Activated naive CD4-positive, alpha-beta T cell treated with anti-CD3 and anti-CD28 coated beads for 36 hours (primary cell): ENCODE measurements at regions not wholly inside any gene's neighbourhood (a gene's known extent, or its start where the extent isn't known, plus 50 kb on each side); places are given as distances from the start of the nearest gene placed in this dataset.

Experiments used
- CTCF ChIA-PET: fragments of 350-600 bp; sonication (Branson Sonifier 250); formaldehyde crosslinking; loops from one replicate; lab custom pipeline; 2021; ENCODE audit warnings: antibody characterized with exemption; lab: Charles Lee
- DNase-seq: peaks from one replicate; pipeline ENCODE4 v3.0.0-alpha.2; 2020
- H3K27ac Mint-ChIP-seq: one replicate; pipeline ENCODE4 v1.8.0; 2021; ENCODE audit warnings: mild to moderate bottlenecking, mixed read lengths
- H3K27me3 Mint-ChIP-seq: one replicate; pipeline ENCODE4 v1.8.0; 2021; ENCODE audit warnings: low read depth, mixed read lengths
- H3K36me3 Mint-ChIP-seq: one replicate; pipeline ENCODE4 v1.8.0; 2021; ENCODE audit warnings: low read depth, mixed read lengths
- H3K4me1 Mint-ChIP-seq: one replicate; pipeline ENCODE4 v1.8.0; 2021; ENCODE audit warnings: low read depth, mixed read lengths
- H3K4me3 Mint-ChIP-seq: one replicate; pipeline ENCODE4 v1.8.0; 2021; ENCODE audit warnings: mild to moderate bottlenecking, moderate library complexity, mixed read lengths
- H3K9me3 Mint-ChIP-seq: one replicate; pipeline ENCODE4 v1.8.0; 2021; ENCODE audit warnings: mixed read lengths
- intact Hi-C: fragments of 100-400 bp; cut with micrococcal nuclease; formaldehyde crosslinking; loops from one replicate; pipeline ENCODE4 v1.15.1; 2023

DNA sequence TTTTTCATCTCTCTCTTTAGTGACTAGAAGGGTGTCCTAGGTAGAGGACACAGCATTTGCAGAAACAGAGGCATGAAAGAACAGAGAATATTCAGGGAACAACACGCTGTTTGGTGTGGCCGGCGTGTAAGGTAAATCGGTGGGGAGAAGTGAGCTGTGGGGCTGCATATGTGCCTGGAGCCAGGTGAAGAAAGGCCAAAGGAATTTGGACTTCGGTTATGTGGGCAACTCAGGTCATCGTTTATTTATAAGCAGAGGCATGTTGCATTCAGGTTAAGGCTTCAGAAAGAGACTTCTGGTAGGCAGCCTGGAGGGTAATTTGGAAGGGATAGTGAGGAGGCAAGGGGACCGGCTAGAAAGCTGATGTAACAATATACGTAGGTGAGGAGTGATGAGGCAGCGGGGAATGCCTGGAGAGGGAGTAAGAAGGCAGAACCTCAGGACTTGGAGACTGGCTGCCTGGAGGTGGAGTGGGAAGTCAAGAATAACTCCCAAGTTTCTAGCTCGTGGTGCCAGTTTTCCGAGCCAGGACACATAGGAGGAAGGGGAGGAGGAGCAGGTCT, 64.1 kb upstream of the ACOT11 start:
- Mint-ChIP-seq H3K27me3 (peaks cover 2% of the 10 kb centered on the region), H3K4me1 (peaks cover 53% of the 10 kb centered on the region), H3K36me3 (no peaks in the 10 kb centered on the region), H3K27ac (no peak overlapping the region), H3K9me3 (no peaks in the 10 kb centered on the region), H3K4me3 (no peak overlapping the region)
- intact Hi-C loops, result loop anchor here (10.0 kb wide), 1 partner anchor 619 kb away; no protein-coding TSS in a partner anchor
- CTCF ChIA-PET, result interaction anchor here (0.6 kb wide), 4 partner anchors 50 to 221 kb away, joined by 3 to 5 read pairs (median 4); no protein-coding TSS in a partner anchor
- no peak for DNase-seq

- Mint-ChIP-seq H3K36me3 (no peaks in the 10 kb centered on the region), H3K27me3 (no peaks in the 10 kb centered on the region), H3K4me1 (peaks cover 56% of the 10 kb centered on the region), H3K9me3 (no peaks in the 10 kb centered on the region), H3K4me3 (no peak overlapping the region), H3K27ac (no peak overlapping the region)
- DNase-seq, result no peak
- intact Hi-C loops, result loop anchor here (10.0 kb wide), 1 partner anchor 617 kb away; no protein-coding TSS in a partner anchor
- CTCF ChIA-PET, result no interaction called here
Observed at GRCh38 chr1:54481201-54481884, 66.7 kb upstream of the ACOT11 start.

DNA sequence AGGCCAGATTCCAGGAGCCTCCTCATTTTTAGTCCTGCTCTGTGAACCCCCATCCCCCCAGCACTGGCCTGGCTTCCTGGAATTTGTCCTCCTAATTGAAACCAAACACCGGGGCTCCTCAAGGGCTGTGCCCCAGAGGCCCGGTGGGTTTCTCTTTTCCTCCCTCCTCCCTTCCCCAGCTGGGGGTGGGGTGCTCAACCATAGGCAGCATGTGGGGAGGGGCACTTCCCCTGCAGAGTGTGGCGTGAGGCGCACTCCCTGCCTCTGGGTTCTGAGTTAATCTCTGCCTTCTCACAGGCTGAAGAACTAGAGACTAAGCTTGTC, 67.5 kb upstream of the ACOT11 start:
- intact Hi-C loops, result loop anchor here (10.0 kb wide), 1 partner anchor 616 kb away; no protein-coding TSS in a partner anchor
- no peak for DNase-seq
- Mint-ChIP-seq H3K27ac (peak overlapping the region; percentile 25), H3K27me3 (no peaks in the 10 kb centered on the region), H3K4me3 (no peak overlapping the region), H3K9me3 (no peaks in the 10 kb centered on the region), H3K36me3 (no peaks in the 10 kb centered on the region), H3K4me1 (peaks cover 59% of the 10 kb centered on the region)
- CTCF ChIA-PET, result interaction anchor here (1.0 to 1.3 kb wide), 2 partner anchors 213 to 299 kb away, joined by 3 to 4 read pairs; no protein-coding TSS in a partner anchor

DNA sequence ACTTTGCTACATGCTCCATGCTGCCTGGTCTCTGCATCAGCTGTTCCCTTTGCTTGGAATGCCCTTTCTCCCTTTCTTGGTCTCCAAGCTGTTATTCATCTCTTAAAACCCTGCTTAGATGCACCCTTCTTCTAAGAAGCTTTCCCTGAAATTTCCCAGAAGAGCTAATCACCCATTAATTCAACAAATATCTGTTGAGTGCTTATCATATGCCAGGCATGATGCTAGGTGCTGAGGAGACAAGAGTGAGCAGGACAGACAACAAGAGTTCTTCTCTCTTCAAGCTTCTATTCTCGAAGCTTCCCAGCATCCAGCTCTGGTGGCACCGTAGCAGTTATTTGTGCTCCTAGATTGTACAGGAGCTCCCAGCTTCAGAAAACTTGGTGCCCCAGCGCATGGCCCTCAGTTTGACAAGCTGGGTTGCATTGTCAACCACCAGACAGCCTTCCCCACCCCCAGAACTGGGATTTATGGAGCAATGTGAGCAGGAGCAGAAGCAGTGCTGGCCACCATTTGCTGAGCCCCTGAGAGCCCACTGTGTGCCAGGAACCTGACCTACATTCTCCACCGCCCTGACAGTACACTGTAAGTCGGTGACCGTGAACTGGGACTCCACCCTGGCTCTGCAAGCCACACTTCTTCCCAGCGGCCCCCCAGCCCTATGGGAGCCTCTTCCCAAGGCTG, 68.0 kb upstream of the ACOT11 start:
- peak overlapping the region; percentile 25 for H3K27ac Mint-ChIP-seq

GRCh38 chr1:54479251-54479650, 68.8 kb upstream of the ACOT11 start:
- intact Hi-C loops, result no loop called here
- DNase-seq, result no peak
- Mint-ChIP-seq H3K27ac (no peak overlapping the region), H3K4me1 (peaks cover 64% of the 10 kb centered on the region), H3K27me3 (no peaks in the 10 kb centered on the region), H3K9me3 (no peaks in the 10 kb centered on the region), H3K4me3 (no peak overlapping the region), H3K36me3 (no peaks in the 10 kb centered on the region)
- CTCF ChIA-PET, result interaction anchor here (0.7 to 1.3 kb wide), 3 partner anchors 8 to 212 kb away, joined by 3 to 4 read pairs (median 3); no protein-coding TSS in a partner anchor

More for the DNA sequence above, 68.0 kb upstream of the ACOT11 start:
- CTCF ChIA-PET, result interaction anchor here (0.7 to 1.3 kb wide), 4 partner anchors 8 to 299 kb away, joined by 3 to 4 read pairs (median 3); no protein-coding TSS in a partner anchor
- peaks cover 60% of the 10 kb centered on the region for H3K4me1 Mint-ChIP-seq
- H3K9me3 Mint-ChIP-seq, result no peaks in the 10 kb centered on the region
- no peaks in the 10 kb centered on the region for H3K27me3 Mint-ChIP-seq
- H3K4me3 Mint-ChIP-seq, result no peak overlapping the region
- intact Hi-C loops, result loop anchor here (10.0 kb wide), 1 partner anchor 615 kb away; no protein-coding TSS in a partner anchor
- no peaks in the 10 kb centered on the region for H3K36me3 Mint-ChIP-seq
- DNase-seq, result no peak

GRCh38 chr1:54477153-54477561, 70.9 kb upstream of the ACOT11 start:
- Mint-ChIP-seq H3K36me3 (no peaks in the 10 kb centered on the region), H3K9me3 (no peaks in the 10 kb centered on the region), H3K27ac (peak overlapping the region; percentile 3), H3K4me1 (peaks cover 66% of the 10 kb centered on the region), H3K27me3 (no peaks in the 10 kb centered on the region), H3K4me3 (no peak overlapping the region)
- peak; percentile 43 for DNase-seq
- CTCF ChIA-PET, result interaction anchor here (1.2 to 1.7 kb wide), 2 partner anchors 10 to 11 kb away, joined by 3 to 5 read pairs; no protein-coding TSS in a partner anchor
- intact Hi-C loops, result loop anchor here (1.0 kb wide), 1 partner anchor 9 kb away; no protein-coding TSS in a partner anchor

DNA sequence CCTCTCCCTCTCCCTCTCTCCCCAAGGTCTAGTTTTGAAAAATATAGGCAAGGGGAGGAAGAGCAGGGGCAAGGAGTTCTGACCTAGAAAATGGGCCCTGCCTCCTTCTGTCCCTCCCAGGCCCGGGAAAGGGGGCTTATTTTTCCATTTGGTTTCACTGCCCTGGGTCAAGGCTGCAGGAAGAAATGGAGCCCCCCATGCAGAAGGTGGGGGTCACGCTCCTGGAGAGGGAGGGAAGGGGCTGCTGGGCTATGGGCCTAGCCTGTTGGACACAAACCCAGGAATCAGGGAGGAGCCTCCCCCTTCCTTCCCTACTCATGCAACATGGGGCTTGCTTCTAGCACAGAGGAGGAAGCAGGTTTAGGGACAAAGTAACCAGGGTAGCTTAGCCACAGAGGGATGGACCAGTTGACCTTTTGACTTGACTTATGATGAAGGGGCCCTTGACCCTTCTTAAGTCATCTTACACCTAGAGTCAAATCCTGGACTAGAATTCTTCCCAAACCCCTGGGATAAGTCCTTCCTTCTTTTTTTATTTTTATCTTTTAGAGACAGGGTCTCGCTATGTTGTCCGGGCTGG, 70.4 kb upstream of the SSBP3 start:
- Mint-ChIP-seq H3K9me3 (no peaks in the 10 kb centered on the region), H3K4me3 (no peak overlapping the region), H3K27me3 (no peaks in the 10 kb centered on the region), H3K4me1 (peaks cover 61% of the 10 kb centered on the region), H3K27ac (peak overlapping the region; percentile 3), H3K36me3 (no peaks in the 10 kb centered on the region)
- no peak for DNase-seq
- intact Hi-C loops, result loop anchor here (1.0 kb wide), 1 partner anchor 10 kb away; no protein-coding TSS in a partner anchor
- CTCF ChIA-PET, result interaction anchor here (1.2 to 1.7 kb wide), 2 partner anchors 10 to 12 kb away, joined by 3 to 5 read pairs; no protein-coding TSS in a partner anchor

DNA sequence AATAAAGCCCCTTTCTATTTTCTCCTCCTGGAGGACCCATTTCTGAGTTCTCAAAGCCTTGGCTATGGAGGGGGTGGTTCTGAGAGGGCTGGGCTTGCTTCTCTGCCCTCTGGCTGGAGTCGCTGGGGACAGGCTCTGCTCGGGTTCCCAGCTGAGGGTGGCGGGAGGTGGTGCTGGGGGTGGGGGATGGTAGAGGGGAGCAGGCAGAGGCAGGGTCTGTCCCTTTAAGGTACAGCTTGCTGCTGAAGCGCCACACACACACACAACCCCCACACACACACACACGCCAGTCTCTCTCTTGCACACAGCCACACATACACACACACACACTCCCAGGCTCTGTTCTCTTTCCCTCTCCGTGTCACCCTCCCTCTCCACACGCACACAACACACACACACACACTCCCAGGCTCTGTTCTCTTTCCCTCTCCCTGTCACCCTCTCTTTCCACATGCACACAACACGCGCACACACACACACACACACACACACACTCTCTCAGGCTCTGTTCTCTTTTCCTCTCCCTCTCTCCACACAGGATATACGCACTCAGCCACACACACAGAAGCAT, 69.8 kb upstream of the SSBP3 start:
- Mint-ChIP-seq H3K36me3 (no peaks in the 10 kb centered on the region), H3K4me1 (peaks cover 55% of the 10 kb centered on the region), H3K9me3 (no peaks in the 10 kb centered on the region), H3K4me3 (no peak overlapping the region), H3K27ac (no peak overlapping the region), H3K27me3 (no peaks in the 10 kb centered on the region)
- CTCF ChIA-PET, result no interaction called here
- DNase-seq, result no peak
- intact Hi-C loops, result loop anchor here (2.0 kb wide), 1 partner anchor 587 kb away; the partner anchor contains the start of gene YIPF1

DNA sequence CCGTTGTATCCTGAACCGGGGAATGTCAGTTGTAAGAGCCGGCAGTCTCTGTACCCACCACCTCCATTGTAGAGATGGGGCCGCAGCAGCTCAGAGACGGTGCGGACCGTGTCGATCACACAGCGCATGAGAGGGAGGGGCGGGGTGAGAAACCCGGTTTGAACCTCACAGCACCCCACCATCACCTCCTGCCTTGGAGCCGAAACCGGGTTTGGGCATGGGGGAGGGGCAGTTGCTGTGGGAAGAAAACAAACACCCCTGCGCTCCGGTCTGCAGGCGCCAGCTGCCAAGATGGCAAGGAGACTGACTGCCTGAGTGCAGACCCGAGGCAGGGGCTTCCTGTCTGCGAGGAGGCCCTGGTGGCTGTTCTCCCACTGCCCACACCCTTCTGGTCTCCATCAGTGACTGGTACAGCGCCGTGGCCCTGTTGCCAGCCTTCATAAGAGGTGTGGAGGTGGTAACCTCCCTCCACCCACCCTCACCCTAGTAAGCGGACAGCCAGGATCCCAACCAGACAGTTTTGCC, 69.2 kb upstream of the SSBP3 start:
- DNase-seq, result peak; percentile 65
- Mint-ChIP-seq H3K36me3 (no peaks in the 10 kb centered on the region), H3K4me3 (peak overlapping the region; percentile 42), H3K27ac (no peak overlapping the region), H3K4me1 (peaks cover 50% of the 10 kb centered on the region), H3K27me3 (no peaks in the 10 kb centered on the region), H3K9me3 (no peaks in the 10 kb centered on the region)
- intact Hi-C loops, result loop anchor here (2.0 kb wide), 1 partner anchor 587 kb away; the partner anchor contains the start of gene YIPF1
- CTCF ChIA-PET, result no interaction called here

DNA sequence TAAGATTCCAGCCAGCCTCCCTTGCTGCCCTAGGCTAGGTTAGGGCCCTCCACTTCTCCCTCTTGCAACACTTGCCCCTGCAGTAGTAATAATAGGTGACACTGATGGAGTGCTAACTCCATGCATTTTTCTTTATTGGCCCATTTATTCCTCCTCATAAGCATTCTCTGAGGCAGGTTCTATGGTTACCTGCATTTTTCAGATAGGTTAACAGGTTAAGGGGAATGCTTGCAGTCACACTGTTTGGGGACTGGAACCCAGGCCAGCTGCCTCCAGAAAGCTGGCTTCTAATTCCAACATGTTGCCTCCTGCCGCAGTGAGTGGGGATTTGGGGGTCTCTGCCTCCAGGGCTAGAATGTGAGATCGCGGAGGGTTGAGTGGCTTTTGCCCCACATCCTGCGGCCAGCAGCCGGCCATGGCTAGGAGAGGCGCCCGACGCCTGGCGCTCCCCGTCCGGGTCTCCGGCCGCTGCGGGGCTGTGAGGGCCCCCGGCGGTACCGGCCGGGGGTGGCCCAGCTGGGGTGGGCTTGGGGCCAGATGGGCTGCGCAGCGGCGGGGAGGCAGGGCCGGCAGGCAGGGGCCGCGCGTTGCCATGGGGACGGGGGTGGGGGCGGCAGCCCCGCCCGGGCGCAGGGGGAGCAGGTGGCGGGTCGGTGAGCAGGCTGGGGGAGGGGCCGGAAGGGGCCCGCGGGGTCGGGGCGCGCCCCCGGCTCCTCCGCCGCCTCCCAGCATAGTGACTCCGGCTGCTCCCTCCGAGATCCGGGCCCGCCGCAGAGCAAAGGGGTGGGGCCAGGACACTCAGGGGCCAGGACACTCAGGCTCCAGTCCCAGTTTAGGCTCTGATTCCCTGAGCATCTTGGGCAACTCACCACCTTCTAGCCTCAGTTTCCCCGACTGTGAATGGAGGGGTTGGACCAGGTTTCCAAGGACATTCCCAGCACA, 68.4 kb upstream of the SSBP3 start:
- peaks cover 41% of the 10 kb centered on the region for H3K4me1 Mint-ChIP-seq
- H3K9me3 Mint-ChIP-seq, result no peaks in the 10 kb centered on the region
- DNase-seq, result peak; percentile 57
- H3K36me3 Mint-ChIP-seq, result no peaks in the 10 kb centered on the region
- intact Hi-C loops, result loop anchor here (2.0 kb wide), 1 partner anchor 586 kb away; the partner anchor contains the start of gene YIPF1
- H3K4me3 Mint-ChIP-seq, result peak overlapping the region; percentile 64
- H3K27ac Mint-ChIP-seq, result no peak overlapping the region
- H3K27me3 Mint-ChIP-seq, result no peaks in the 10 kb centered on the region
- CTCF ChIA-PET, result no interaction called here

DNA sequence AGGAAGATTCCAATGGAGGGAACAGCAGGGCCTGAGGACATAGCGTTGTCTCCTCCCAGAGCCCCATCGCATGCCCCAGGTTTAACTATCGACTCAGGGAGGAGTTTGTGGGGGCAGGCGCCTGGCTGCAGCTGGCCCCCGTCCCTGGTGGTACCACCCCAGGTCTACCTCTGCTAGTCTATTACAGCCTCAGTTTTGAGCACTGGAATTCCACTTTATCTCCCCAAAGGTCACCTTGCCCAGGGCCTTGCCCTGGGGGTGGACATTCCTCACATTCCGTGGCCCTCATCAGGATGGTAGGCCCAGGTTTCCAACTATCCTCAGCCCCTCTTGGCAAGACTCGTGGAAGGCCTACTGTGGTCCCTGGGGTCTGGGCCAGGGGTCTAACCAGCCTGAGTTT, 65.4 kb upstream of the SSBP3 start:
- DNase-seq, result no peak
- no peak overlapping the region for H3K4me3 Mint-ChIP-seq
- no peak overlapping the region for H3K27ac Mint-ChIP-seq
- H3K36me3 Mint-ChIP-seq, result no peaks in the 10 kb centered on the region
- intact Hi-C loops, result no loop called here
- no peaks in the 10 kb centered on the region for H3K9me3 Mint-ChIP-seq
- CTCF ChIA-PET, result no interaction called here
- peaks cover 23% of the 10 kb centered on the region for H3K4me1 Mint-ChIP-seq
- no peaks in the 10 kb centered on the region for H3K27me3 Mint-ChIP-seq
